Testis (tissue), 2 donors: ENCODE measurements at regions not wholly inside any gene's neighbourhood (a gene's known extent, or its start where the extent isn't known, plus 50 kb on each side); places are given as distances from the start of the nearest gene placed in this dataset.

ENCODE experiments used
- DNase-seq: peaks from one replicate; pipeline ENCODE4 v3.0.0-alpha.2; 2019
- H3K27ac ChIP-seq, 2 donors: fragments of 200-600 bp; sonication (generic); one replicate each; pipeline ENCODE4 v1.5.1; 2019
- H3K27me3 ChIP-seq: fragments of 200-600 bp; sonication (generic); one replicate; pipeline ENCODE4 v1.5.1; 2019
- H3K36me3 ChIP-seq: fragments of 200-600 bp; sonication (generic); one replicate; pipeline ENCODE4 v1.5.1; 2017; ENCODE audit warnings: low read depth; ENCODE audit errors: missing control alignments
- H3K4me1 ChIP-seq: fragments of 200-600 bp; sonication (generic); one replicate; pipeline ENCODE4 v1.5.1; 2019
- H3K4me3 ChIP-seq, 2 donors: fragments of 200-600 bp; sonication (generic); one replicate each; pipeline ENCODE4 v1.5.1; 2017 to 2019
- H3K9me3 ChIP-seq: fragments of 200-600 bp; sonication (generic); one replicate; pipeline ENCODE4 v1.5.1; 2017
- CTCF ChIP-seq, 3 experiments: fragments of 450-650 bp in 2 of 3; fragments of 200-600 bp in 1 of 3; sonication (generic) in 1 of 3; IDR thresholded peaks; one replicate each; pipeline ENCODE4 v1.5.1; 2016 to 2019; ENCODE audit warnings: antibody characterized with exemption in 3 of 3, mild to moderate bottlenecking in 2 of 3, moderate library complexity in 1 of 3
- POLR2A ChIP-seq: fragments of 450-650 bp; IDR thresholded peaks from one replicate; pipeline ENCODE4 v1.6.1; 2017; ENCODE audit warnings: antibody characterized with exemption, mild to moderate bottlenecking, moderate library complexity
- WGBS, 2 donors: methylation state at CpG; one replicate each; pipeline ENCODE4 v1.1.5; 2018; 5-methylcytosine and 5-hydroxymethylcytosine counted together
- intact Hi-C: fragments of 100-400 bp; cut with DNase I; formaldehyde crosslinking; loops from one replicate; pipeline ENCODE4 v1.15.1; 2023; ENCODE audit warnings: low total_unique reads

GRCh38 chr10:105989995-105990394, 1174.5 kb downstream of the SORCS1 start:
- Histone ChIP-seq H3K27ac (no peak overlapping the region), H3K27me3 (no peaks in the 10 kb centered on the region), H3K9me3 (no peaks in the 10 kb centered on the region), H3K36me3 (no peaks in the 10 kb centered on the region), H3K4me3 (no peak overlapping the region), H3K4me1 (no peaks in the 10 kb centered on the region)
- DNase-seq = no peak
- WGBS, 2 donors = 90 to 100% methylated on average over 1 to 2 of the region's 3 CpGs
- TF ChIP-seq CTCF (IDR thresholded peaks at IDR 0.05) (no peak), POLR2A (no peak)
- intact Hi-C loops = no loop called here

- H3K27ac ChIP-seq = no peak overlapping the region
- intact Hi-C loops = no loop called here
- no peaks in the 10 kb centered on the region for H3K9me3 ChIP-seq
- 48 to 68% methylated on average over 1 of the region's 1 CpG for WGBS, 2 donors
- H3K27me3 ChIP-seq = no peaks in the 10 kb centered on the region
- no peak for DNase-seq
- no peaks in the 10 kb centered on the region for H3K4me1 ChIP-seq
- H3K36me3 ChIP-seq = no peaks in the 10 kb centered on the region
- TF ChIP-seq POLR2A (no peak), CTCF (IDR thresholded peaks at IDR 0.05) (no peak)
- no peak overlapping the region for H3K4me3 ChIP-seq
Measured at GRCh38 chr10:105988848-105989247, 1175.7 kb downstream of the SORCS1 start.

GRCh38 chr10:105986912-105987635, 1177.4 kb downstream of the SORCS1 start:
- H3K4me3 ChIP-seq = no peak overlapping the region
- DNase-seq = no peak
- H3K9me3 ChIP-seq = no peaks in the 10 kb centered on the region
- intact Hi-C loops = no loop called here
- TF ChIP-seq POLR2A = no peak
- no peak for TF ChIP-seq CTCF (IDR thresholded peaks at IDR 0.05)
- no peaks in the 10 kb centered on the region for H3K27me3 ChIP-seq
- no peaks in the 10 kb centered on the region for H3K36me3 ChIP-seq
- 52 to 63% methylated on average over 3 of the region's 3 CpGs for WGBS, 2 donors
- H3K27ac ChIP-seq = no peak overlapping the region
- H3K4me1 ChIP-seq = no peaks in the 10 kb centered on the region

GRCh38 chr10:105986486-105986885, 1178.0 kb downstream of the SORCS1 start:
- intact Hi-C loops = no loop called here
- Histone ChIP-seq H3K27me3 (no peaks in the 10 kb centered on the region), H3K36me3 (no peaks in the 10 kb centered on the region), H3K27ac (no peak overlapping the region), H3K4me3 (no peak overlapping the region), H3K4me1 (no peaks in the 10 kb centered on the region), H3K9me3 (no peaks in the 10 kb centered on the region)
- 87% methylated on average over 2 of the region's 2 CpGs for WGBS, 2 donors
- no peak for DNase-seq
- TF ChIP-seq POLR2A = no peak
- no peak for TF ChIP-seq CTCF (IDR thresholded peaks at IDR 0.05)

- intact Hi-C loops = no loop called here
- Histone ChIP-seq H3K9me3 (no peaks in the 10 kb centered on the region), H3K36me3 (no peaks in the 10 kb centered on the region), H3K27me3 (no peaks in the 10 kb centered on the region), H3K27ac (no peak overlapping the region), H3K4me3 (no peak overlapping the region), H3K4me1 (no peaks in the 10 kb centered on the region)
- DNase-seq = no peak
- no peak for TF ChIP-seq POLR2A
- TF ChIP-seq CTCF (IDR thresholded peaks at IDR 0.05) = no peak
- WGBS, 2 donors = 75 to 80% methylated on average over 3 of the region's 3 CpGs
Measured at GRCh38 chr10:105982735-105983134, 1181.8 kb downstream of the SORCS1 start.
